NCI-H82 (cell line): ENCODE measurements at regions not wholly inside any gene's neighbourhood (a gene's known extent, or its start where the extent isn't known, plus 50 kb on each side); places are given as distances from the start of the nearest gene placed in this dataset.
"Not testable (repeated sequence)": the region's sequence is repeated elsewhere in the genome, so short reads cannot be mapped to it uniquely, and the experiment has no call there.

Experiments
- DNase-seq: peaks from one replicate; lab custom pipeline; 2025; lab: John Stamatoyannopoulos, UW

DNA sequence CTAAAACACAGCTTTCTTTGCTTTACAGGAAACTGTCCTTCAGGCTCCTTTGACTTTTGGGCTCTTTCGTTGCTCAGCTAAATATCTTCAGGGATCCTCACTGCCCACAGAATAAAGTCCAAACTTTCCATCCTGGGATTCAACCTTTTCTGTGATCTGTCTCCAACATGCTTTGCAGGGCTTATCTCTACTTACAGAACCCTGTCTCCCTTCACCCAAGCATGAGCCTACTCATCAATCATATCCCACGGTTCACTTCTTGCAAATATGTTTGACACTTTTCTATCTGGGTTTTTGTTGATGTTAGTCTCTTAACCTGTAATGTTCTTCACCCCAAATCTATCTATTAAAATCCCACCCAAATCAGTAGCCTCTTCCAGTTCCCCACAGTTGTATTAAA lies 93.5 kb upstream of the ADRA1D start:
- no peak for DNase-seq

DNA sequence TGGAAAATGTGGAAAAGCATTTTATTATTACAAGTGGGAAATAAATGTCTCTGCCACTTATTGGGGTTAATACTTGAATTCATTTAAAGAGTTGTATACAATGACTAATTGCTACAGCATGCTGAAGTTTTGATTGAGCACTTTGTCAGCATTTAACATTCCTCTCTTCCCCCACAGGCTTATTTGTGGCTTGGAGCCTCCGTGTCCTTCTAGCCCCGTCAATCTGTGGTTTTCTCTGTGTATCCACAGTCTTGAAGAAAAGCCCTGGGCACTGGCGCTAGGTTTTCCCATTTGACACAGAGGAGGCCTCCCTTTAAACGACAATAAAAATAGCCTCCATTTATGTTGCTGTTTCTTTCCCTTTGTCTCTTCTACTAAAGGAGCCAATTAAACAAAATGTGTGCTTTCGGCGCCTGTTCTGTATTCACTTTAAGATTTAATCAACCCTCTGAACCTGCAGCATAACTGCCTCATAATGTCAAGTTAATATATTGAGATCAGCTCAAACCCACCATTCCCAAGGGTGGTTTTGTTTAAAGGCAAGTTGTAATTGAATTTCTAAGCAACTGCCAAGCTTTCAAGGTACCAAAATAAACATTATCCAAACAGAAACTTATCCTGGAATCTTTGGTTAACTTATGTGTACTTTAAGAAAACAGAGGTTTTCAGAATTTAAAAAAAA lies 92.9 kb upstream of the ADRA1D start:
- DNase-seq: no peak

DNA sequence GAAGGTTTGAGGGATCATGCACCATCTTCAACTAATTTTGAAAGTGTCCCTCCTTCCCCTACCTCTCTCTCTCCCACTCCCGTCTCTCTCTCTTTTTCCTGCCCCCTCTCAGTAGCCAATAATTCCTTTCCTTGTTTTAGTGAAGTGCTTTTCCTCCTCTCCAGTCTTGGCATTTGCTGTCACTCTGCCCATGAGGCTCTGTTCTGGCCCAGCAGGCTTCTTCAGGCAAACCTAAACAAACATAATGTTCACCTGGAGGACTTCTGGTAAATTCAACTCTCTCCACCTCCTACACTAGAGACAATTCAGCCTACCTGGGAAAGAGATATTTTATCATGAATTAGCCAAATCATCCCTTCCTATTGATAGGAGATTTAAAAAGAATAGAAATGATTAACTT lies 86.6 kb upstream of the ADRA1D start:
- DNase-seq: no peak

DNA sequence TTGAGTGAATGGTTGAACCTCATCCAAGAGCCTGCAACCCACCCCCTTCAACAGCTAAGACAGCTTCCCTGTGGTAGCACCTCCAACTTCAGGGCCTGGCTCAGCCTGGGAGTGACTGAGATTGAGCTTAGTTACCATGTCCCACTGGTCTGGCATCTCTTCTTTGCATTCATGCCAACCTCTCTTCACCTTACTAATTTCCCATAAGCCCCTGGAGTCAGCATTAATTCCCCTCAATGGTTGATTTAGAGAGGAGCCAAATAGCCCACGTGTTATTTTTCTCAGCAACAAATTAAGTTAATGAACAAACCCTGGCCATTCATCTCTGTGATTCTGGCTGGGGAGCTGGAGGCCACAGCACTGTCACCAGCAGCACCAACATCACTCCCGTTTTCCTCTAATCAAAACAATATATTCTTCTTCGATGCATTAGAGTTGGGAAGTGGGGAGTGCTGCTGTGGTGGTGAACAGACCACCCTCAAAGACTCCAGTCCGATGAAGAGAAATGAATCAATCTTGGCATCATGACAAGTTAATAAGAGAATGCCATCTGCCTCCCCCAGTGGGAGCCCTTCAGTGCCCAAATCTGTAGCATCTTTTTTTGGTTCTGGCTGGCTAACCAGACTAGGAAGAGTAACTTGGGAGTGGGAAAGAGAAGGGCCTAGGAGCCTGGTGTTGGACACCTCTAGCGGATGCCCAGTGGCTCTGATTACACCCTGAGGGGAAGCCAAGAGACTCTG lies 83.2 kb upstream of the ADRA1D start:
- no peak for DNase-seq

DNA sequence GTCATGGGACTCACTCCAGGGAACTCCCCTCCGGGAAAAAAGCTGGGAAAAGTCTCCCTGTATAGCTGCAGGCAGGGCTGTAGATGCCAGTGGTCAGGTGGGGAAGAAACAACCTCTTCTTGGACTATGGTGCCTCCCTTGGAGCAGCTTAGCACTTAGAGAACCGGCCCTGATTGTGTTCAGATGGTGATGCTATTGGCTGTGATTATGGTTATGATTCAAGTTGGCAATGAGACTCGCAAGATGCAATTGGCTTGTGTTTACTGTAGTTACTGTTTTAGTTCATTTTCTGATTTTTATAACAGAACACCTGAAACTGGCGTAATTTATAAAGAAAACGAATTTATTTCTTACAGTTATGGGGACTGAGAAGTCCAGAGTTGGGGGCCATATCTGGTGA lies 80.9 kb upstream of the ADRA1D start:
- no peak for DNase-seq

DNA sequence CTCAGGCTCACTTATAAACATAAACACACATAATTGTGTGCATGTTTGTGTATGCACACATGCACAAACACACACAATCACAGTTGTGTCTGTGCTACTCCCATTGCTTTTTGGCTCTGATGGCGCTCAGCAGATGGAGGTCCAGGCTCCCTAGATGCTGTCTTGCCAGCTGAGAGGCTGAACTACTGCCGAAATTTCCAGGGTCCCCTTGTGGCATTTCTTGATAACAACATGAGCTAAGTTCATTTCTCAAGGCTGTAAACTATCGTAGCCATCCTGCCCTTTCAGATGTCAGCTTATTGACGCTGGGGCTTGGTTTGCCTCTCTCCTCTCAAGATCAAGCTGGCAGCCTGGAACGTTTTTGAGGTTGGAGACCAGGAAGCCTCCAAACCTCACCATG lies 80.1 kb upstream of the ADRA1D start:
- DNase-seq: peak; percentile 12

DNA sequence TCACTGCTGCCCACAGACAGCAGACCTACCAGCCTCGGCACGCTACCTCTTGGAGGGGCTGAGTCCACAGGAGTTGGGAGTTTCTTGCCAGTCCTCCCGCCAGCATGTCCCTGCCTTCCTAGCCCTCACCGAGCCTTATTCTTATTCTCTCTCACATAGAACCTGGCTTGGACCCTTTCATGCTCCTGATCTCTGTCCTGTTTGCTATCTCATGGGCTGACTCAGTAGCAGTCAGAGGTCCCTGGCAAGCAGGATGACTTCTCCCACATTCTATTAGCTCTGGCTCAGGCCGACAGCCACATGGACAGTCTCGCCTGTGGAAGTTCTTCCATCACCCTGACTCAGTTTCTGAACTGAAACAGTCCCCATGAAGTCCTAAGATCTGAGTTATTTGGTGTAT lies 79.5 kb upstream of the ADRA1D start:
- no peak for DNase-seq

DNA sequence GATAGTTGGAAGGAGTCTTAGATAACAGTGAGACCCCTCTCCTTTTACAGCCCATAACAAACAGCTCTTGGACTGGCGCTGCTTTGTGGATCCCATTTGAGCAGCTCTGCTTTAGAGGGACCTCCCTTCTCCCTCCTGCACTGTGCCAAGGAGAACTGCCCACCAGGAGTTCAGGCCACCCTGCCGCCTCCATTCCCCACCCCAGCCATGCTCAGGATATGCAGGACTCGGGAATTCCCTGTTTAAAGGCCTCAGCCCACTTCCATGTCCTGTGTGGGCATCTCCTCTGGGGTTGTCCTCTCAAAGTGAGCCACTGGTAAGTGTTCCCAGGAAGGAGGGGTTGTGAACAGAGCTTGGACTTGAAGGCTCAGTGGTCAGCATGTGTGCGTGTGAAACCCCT lies 78.9 kb upstream of the ADRA1D start:
- no peak for DNase-seq

DNA sequence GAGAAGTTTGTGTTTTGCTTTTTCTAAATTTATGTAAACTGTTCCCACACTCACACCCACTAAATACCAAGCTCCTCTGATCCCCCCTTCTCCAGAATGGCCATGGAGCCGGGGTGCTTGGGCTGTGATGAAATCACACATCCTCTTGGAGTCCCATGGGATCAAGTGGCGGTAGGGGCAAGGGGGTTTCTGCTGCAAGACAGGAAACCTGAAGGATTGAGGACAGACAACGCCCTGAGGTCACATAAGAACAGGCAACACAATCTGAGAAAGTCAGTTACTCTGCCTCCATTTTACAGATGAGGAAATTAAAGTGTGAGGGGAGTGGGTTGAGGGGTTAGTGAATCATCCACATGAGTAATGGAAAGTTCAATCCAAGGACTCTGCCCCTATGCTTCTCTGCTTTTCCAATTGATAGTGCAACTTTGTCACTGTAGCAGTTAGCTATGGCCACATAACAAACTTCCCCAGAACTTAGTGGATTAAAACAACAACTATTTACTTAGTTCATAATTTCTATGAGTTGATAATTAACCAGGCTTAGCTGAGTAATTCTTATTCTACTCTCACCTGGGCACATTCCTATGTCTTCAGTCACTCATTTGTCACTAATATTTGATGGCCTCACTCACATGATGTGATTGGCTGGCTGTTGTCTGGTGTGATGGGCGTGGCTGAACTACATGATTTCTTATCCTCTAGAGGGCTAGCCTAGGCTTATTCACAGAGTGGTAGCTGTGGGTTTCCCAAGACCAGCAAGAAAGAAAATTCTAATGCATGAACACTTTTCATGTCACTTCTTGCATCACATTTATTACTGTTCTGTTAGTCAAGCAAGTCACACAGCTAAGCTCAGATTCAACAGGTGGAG lies 77.3 kb upstream of the ADRA1D start:
- no peak for DNase-seq

DNA sequence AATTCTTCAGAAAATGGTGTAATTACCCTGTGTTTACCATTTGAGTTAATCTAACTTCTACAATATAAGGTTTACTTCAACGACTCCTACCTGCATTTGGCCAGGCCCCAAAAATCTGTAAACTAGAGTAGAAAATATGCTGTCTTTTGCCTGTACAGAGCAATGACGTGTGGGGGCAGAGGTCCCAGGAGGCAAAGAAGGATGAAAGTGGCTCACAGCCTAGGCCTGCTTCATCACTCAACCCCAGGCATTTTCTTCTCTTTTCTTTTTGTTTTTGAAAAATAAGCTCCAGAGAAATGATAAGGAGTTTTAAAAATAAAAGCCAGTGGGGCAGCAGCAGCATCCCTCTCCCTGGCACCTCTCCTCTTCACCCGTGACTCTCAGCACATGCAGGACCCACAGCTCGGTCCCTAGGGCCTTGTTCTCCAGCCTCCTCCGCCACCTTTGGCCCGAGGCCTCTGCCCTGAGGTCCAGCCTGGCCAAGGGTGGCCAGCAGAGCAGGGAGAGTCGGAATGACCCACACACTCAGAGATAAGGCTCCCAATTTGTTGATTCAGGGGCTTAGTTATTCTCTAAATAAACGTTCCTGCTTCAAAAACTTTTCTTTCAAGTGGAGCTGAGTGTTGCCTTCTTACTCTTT lies 76.6 kb upstream of the ADRA1D start:
- no peak for DNase-seq

DNA sequence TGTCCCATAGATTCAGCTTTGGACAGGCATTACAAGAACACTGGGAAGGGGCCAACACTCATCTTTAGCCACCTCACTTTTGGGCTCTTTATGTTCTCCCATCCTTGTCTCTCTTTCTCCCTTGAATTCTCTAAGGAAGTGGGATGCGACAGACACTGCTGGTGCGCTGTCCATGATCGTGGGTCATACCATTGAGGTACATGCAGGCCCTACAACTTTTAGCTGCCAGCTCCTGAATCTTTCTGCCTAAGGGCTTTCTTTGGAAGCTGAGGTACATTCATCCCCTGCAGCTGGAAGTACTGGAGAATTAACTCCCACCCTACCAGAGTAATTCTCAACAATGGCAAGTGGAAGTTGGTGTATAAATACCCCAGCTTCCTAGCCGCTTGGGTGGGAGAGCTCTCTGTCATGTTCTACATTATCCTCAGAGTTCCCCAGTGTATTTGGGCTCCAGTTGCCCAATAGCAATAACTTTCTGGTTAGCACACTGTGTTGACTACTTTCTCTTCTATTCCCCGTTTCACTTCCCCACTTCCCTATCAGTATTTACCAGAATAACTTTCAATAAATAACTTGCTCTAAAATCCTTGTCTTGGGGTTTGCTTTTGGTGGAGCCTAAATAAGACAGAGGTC lies 75.6 kb upstream of the ADRA1D start:
- no peak for DNase-seq

DNA sequence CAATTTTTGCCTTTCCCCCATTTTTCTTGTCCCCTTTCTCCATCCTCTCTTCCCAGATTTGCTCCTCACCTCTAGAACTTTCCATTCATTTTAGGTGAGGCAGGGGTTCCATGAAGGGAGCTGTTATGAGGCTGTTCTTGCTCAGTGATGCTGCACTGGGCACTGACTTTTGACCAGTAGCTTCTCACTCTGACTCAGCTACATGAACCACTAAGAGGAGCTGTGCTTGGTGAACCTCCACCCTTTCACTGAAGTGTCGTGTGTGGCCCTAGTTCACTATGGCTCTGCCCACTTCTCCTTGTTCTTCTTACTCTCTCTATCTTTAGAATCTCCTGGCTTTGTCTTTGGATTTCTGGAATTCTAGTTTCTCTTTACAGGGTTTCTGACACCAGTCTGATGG lies 73.4 kb upstream of the ADRA1D start:
- no peak for DNase-seq

DNA sequence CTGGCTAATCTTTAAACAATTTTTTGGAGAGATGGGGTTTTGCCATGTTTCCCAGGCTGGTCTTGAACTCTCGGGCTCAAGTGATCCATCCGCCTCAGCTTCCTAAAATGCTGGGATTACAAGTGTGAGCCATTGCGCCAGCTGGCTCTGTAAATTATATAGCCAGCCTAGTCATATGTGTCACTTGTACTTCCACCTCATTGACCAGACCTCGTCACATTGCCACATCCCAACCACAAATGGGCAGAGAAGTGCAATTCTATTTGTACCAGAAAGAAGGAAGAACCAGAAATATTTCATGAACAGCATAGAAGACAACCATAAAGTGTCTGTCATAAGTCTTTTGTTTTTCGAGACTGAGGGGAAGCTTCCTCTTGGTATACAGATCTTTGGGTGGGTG lies 71.2 kb upstream of the ADRA1D start:
- no peak for DNase-seq

DNA sequence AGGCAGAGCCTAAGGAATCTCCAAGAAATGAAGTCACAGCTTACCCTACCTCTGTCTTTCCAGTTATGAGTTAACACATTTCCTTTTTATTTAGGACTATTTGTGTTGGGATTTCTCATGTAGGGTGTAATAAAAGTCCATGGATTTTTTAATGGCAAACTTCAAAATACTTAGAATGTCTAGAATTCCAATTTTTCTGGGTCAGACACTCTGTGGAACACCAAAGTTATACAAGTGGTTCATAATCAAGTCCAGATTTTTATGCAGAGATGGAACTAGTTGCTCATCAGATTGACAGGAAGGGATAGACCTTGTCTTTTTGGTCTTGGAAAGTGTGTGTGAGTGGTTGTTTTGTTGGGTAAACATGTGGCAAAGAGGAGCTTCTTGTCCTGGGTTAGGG lies 69.8 kb upstream of the ADRA1D start:
- no peak for DNase-seq

DNA sequence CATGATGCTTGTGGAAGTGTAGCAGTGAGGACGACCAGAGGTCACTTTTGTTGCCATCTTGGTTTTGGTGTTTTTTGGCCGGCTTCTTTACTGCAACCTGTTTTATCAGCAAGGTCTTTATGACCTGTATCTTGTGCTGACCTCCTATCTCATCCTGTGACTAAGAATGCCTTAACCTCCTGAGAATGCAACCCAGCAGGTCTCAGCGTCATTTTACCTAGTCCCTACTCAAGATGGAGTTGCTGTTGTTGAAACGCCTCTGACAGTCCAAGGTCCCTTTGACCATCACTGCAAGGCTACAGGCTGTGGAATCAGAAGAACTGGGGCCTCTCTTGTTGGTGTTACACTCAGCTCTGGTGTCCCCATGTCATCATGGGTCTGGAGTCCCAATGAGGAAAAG lies 61.5 kb upstream of the ADRA1D start:
- DNase-seq: not testable (repeated sequence)

DNA sequence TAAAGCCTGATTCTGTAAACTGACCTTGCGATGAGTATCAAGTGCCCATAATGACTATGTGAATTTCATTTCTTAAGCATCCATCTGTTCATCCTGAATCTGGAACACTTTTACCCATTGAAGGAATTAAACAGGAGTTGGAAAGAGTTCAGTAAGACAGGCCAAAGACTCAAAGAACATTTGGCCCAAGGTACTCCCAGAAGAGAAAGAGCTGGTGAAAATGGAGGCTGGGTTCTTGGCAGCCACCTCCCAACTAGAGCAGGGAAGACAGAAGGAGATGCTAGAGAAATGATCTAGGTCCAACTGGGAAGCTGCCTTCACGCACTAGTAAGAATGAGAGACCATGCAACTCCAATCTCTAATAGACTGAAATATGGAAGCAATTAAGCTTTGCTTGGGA lies 57.1 kb upstream of the ADRA1D start:
- no peak for DNase-seq

DNA sequence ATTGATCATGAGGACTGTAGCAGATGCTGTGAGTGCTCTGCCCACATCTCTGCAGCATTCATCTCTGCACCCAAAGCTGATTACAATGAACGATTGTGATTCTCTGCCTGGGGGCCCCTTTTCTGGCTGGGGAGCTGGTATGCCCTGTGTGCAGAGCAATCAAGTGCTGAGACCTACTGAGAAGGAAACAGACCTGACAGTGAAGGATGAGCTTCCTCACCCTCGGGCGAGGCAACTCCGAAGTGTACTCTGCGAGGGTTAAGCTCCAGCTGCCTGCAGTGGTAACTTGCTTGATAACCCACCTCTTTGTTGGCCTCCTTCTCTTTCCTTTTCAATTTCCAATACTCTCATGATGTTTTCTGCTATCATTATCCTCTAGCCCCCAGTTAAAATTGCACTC lies 56.0 kb upstream of the ADRA1D start:
- DNase-seq: no peak

DNA sequence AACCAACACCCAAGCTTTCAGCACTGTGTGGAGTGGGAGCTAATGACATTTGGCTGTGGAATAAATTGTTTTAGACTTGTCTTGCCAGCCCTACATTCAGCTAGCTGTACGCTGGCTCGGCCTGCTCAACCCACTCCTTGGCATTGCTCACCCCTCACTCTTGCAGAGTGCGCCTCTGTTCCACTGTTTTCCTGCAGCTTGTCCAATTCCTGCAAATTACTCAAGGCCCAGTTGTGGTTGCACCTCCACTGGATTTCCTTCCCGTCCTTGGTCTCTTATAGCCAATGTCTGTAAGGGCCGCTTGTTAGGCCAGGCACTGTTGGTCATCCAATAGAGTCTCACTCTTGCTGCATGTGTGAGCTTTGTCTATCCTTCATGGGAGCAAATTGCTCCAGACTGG lies 55.5 kb upstream of the ADRA1D start:
- DNase-seq: no peak

DNA sequence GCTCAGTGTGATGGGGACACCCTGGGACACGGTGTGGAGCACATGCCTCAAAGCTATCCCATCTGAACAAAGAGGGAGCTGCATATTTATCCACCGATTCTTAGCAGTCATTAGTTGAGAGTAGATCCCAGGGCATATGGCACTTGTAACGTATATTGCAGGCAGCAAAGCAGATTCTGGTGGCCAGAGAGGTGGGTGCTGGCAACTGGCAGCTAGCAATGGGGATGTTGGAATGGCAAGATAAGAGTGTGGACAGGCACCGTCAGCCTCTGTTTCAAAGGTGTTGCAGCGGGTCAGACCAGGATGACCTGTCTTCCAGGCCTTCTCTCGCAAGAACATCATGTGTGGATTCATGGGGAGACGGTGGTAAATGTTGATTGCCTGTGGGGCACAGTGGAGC lies 54.0 kb upstream of the ADRA1D start:
- DNase-seq: no peak

DNA sequence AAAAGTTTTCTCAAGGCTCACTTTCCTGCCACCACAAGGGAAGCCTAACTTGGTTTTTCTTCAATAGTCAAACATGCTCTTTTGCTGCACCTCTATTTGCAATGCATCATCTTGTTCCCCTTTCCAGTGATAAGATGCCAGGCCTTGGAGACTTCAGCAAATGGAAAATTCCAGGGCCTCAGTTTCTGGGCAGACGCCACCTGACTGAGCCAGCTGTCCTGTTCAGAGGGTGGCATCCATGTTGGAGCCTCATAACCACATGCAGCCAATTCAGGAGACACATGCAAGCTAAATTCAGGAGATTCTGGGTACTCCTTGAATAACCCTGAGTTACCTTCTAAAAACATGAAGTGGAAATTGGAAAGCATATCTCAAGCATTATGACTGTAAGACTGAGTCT lies 51.8 kb upstream of the ADRA1D start:
- no peak for DNase-seq

DNA sequence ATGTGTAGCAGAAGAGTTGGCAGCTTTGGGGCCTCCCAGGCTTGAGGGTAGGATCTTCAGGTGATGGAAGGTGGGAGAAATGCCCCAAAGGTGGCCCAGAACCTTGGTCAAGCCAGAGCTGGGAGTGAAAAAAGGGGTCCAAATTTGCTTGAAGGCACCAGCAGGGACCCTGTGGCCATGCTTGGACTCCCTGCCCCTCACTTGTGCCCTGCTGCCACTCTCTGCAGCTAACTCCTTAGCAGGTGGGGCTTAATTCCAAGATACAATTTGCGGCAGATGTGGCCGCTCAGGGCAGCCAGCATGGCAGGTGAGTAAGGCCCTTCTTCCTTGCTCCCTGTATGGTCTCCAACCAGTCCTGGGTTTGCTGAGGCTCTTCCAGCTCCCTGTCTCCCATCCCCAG lies 51.3 kb upstream of the ADRA1D start:
- DNase-seq: no peak

DNA sequence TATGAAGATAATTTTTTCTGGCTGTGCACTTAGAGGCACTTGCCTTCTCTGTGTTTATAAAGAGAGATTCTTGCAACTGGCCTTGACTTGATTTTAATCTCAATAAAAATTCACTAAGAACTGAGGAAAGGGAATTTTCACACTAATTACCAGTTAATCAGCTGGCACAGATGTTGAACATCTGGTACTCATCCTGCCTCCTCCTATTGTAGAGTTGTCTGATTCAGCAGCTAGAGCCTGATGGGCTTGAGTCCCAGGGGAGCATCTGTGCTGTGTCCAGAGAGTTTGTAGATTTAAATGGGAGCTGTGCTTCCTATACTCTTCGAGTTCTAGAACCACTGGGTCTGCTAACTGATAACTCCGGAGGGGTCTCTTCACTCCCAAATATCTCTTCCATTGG lies 50.7 kb upstream of the ADRA1D start:
- DNase-seq: no peak
